H9 (cell line): ENCODE measurements at regions not wholly inside any gene's neighbourhood (a gene's known extent, or its start where the extent isn't known, plus 50 kb on each side); places are given as distances from the start of the nearest gene placed in this dataset.

Source experiments
- DNase-seq: peaks from one replicate; pipeline ENCODE4 v3.0.0-alpha.2; 2017
- H2AFZ ChIP-seq: one replicate; pipeline ENCODE4 v1.6.1; 2013; ENCODE audit warnings: mild to moderate bottlenecking, low read length, control low read depth, moderate library complexity
- H2AK5ac ChIP-seq: 2 replicates; pipeline ENCODE4 v1.6.1; 2013; ENCODE audit warnings: low read length, control low read depth, mixed read lengths; ENCODE audit not compliant: insufficient read length
- H2BK120ac ChIP-seq: one replicate; pipeline ENCODE4 v1.6.1; 2013; ENCODE audit warnings: low read depth, mild to moderate bottlenecking, low read length, control low read depth, inconsistent platforms; ENCODE audit not compliant: poor library complexity, severe bottlenecking
- H2BK12ac ChIP-seq: 2 replicates; pipeline ENCODE4 v1.6.1; 2013; ENCODE audit warnings: low read length, control low read depth, mixed read lengths, low read depth; ENCODE audit not compliant: insufficient read length
- H2BK15ac ChIP-seq: 2 replicates; pipeline ENCODE4 v1.6.1; 2013; ENCODE audit warnings: low read depth, low read length, control low read depth
- H2BK20ac ChIP-seq: one replicate; pipeline ENCODE4 v1.6.1; 2013; ENCODE audit warnings: low read depth, mild to moderate bottlenecking, low read length, control low read depth, inconsistent platforms; ENCODE audit not compliant: poor library complexity, severe bottlenecking
- H2BK5ac ChIP-seq: 2 replicates; pipeline ENCODE4 v1.6.1; 2013; ENCODE audit warnings: low read length, control low read depth, mixed read lengths; ENCODE audit not compliant: insufficient read length
- H3K14ac ChIP-seq: 2 replicates; pipeline ENCODE4 v1.6.1; 2013; ENCODE audit warnings: low read length, control low read depth; ENCODE audit not compliant: insufficient read depth
- H3K18ac ChIP-seq: 2 replicates; pipeline ENCODE4 v1.6.1; 2013; ENCODE audit warnings: low read depth, mild to moderate bottlenecking, mixed read lengths, low read length, control low read depth; ENCODE audit not compliant: insufficient read length
- H3K23ac ChIP-seq: 2 replicates; pipeline ENCODE4 v1.6.1; 2013; ENCODE audit warnings: low read length, control low read depth, mixed read lengths, low read depth; ENCODE audit not compliant: insufficient read length
- H3K23me2 ChIP-seq: 2 replicates; pipeline ENCODE4 v1.6.1; 2013; ENCODE audit warnings: low read depth, mild to moderate bottlenecking, mixed read lengths, low read length, control low read depth; ENCODE audit not compliant: insufficient read length, poor library complexity, severe bottlenecking
- H3K27ac ChIP-seq: 2 replicates; pipeline ENCODE4 v1.5.1; 2013; ENCODE audit warnings: low read length, control low read depth, mixed read lengths, low read depth; ENCODE audit not compliant: insufficient read length
- H3K27me3 ChIP-seq: 2 replicates; pipeline ENCODE4 v1.6.1; 2013; ENCODE audit warnings: low read length, control low read depth, inconsistent platforms; ENCODE audit not compliant: insufficient read depth
- H3K4ac ChIP-seq: 2 replicates; pipeline ENCODE4 v1.6.1; 2013; ENCODE audit warnings: low read depth, mild to moderate bottlenecking, control low read depth, inconsistent platforms, low read length, moderate library complexity
- H3K4me1 ChIP-seq: 2 replicates; pipeline ENCODE4 v1.6.1; 2013; ENCODE audit warnings: low read length, control low read depth, inconsistent platforms; ENCODE audit not compliant: insufficient read depth
- H3K4me2 ChIP-seq: 2 replicates; pipeline ENCODE4 v1.6.1; 2013; ENCODE audit warnings: low read length, control low read depth, mixed read lengths; ENCODE audit not compliant: insufficient read length, insufficient read depth
- H3K56ac ChIP-seq: 2 replicates; pipeline ENCODE4 v1.6.1; 2013; ENCODE audit warnings: low read depth, mild to moderate bottlenecking, mixed read lengths, low read length, control low read depth; ENCODE audit not compliant: insufficient read length
- H3K79me1 ChIP-seq: 2 replicates; pipeline ENCODE4 v1.6.1; 2013; ENCODE audit warnings: low read depth, mild to moderate bottlenecking, moderate library complexity, low read length, control low read depth, inconsistent platforms; ENCODE audit not compliant: insufficient read depth, poor library complexity, severe bottlenecking
- H3K79me2 ChIP-seq: 2 replicates; pipeline ENCODE4 v1.6.1; 2013; ENCODE audit warnings: low read length, control low read depth, inconsistent platforms; ENCODE audit not compliant: insufficient read depth
- H3K9ac ChIP-seq: 2 replicates; pipeline ENCODE4 v1.6.1; 2013; ENCODE audit warnings: low read length, control low read depth, mixed read lengths; ENCODE audit not compliant: insufficient read length; ENCODE audit errors: extremely low read depth
- H3K9me3 ChIP-seq: one replicate; pipeline ENCODE4 v1.6.1; 2013; ENCODE audit warnings: low read depth, low read length, inconsistent platforms; ENCODE audit not compliant: control insufficient read depth
- H3T11ph ChIP-seq: one replicate; pipeline ENCODE4 v1.6.1; 2013; ENCODE audit warnings: mild to moderate bottlenecking, low read length, control low read depth, inconsistent platforms
- H4K20me1 ChIP-seq: one replicate; pipeline ENCODE4 v1.6.1; 2013; ENCODE audit not compliant: control insufficient read depth, insufficient read length, insufficient read depth
- H4K5ac ChIP-seq: 2 replicates; pipeline ENCODE4 v1.6.1; 2013; ENCODE audit warnings: low read depth, mild to moderate bottlenecking, mixed read lengths, low read length, control low read depth; ENCODE audit not compliant: insufficient read length
- H4K8ac ChIP-seq: replicated peaks from 2 replicates; pipeline ENCODE4 v1.6.1; 2013; ENCODE audit warnings: low read length, control low read depth, mixed read lengths, low read depth; ENCODE audit not compliant: insufficient read length
- H4K91ac ChIP-seq: 2 replicates; pipeline ENCODE4 v1.6.1; 2013; ENCODE audit warnings: low read depth, mild to moderate bottlenecking, moderate library complexity, mixed read lengths, low read length, control low read depth; ENCODE audit not compliant: insufficient read length
- H3K27ac Mint-ChIP-seq, 3 experiments: 2 replicates in 2 of 3; 3 replicates in 1 of 3; pipeline ENCODE4 v1.8.0; 2020 to 2021; ENCODE audit warnings: mixed read lengths in 3 of 3, mild to moderate bottlenecking in 1 of 3, moderate library complexity in 1 of 3
- H3K27me3 Mint-ChIP-seq: 2 replicates; pipeline ENCODE4 v1.8.0; 2021; ENCODE audit warnings: low read depth, mild to moderate bottlenecking, moderate library complexity, mixed read lengths
- H3K36me3 Mint-ChIP-seq, 3 experiments: 2 replicates in 2 of 3; 3 replicates in 1 of 3; pipeline ENCODE4 v1.8.0; 2020 to 2021; ENCODE audit warnings: low read depth in 3 of 3, mixed read lengths in 3 of 3; ENCODE audit not compliant: insufficient read depth in 1 of 3
- H3K4me1 Mint-ChIP-seq, 2 experiments: 2 replicates each; pipeline ENCODE4 v1.8.0; 2020; ENCODE audit warnings: mixed read lengths in 2 of 2
- H3K4me3 Mint-ChIP-seq, 2 experiments: 2 replicates in 1 of 2; 3 replicates in 1 of 2; pipeline ENCODE4 v1.8.0; 2020 to 2021; ENCODE audit warnings: mild to moderate bottlenecking in 2 of 2, mixed read lengths in 2 of 2, moderate library complexity in 1 of 2
- H3K9me3 Mint-ChIP-seq, 2 experiments: 2 replicates in 1 of 2; 3 replicates in 1 of 2; pipeline ENCODE4 v1.8.0; 2020; ENCODE audit warnings: mild to moderate bottlenecking in 2 of 2, mixed read lengths in 2 of 2, moderate library complexity in 1 of 2
- WGBS: extraction: QIAGEN DNeasy Blood & Tissue Kit; methylation state at CpG from one replicate; pipeline ENCODE4 v1.1.7; 2013; ENCODE audit warnings: missing lambda C conversion rate, low lambda C conversion rate, mixed read lengths; ENCODE audit not compliant: insufficient read length; ENCODE audit errors: extremely low coverage; 5-methylcytosine and 5-hydroxymethylcytosine counted together
- TF ChIP-seq, protein P1 (sequence below): fragments of 200-600 bp; sonication (generic); conservative IDR thresholded peaks from 3 replicates; pipeline ENCODE4 v1.8.0; 2021; ENCODE audit warnings: antibody characterized with exemption, mild to moderate bottlenecking

DNA sequence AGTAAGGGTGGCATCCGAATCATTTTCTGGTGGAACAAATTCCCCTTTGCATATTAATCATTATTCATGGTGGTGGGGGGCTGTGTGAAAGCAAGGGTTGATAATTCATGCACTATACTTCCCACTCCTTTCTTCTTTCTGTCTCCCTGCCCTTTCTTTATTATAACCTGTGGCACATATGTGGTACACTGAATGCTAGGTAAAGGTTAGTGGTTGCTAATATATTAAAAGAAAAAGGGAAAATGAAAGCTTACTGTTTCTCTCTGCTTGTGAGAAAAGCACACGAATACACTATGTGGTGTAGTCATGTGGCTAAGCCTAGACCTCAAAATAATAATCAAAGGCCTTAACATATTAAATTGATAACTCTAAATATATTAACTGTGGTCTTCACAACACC lies 178.4 kb upstream of the RPS6KA3 start:
- no peaks in the 10 kb centered on the region for H3K27me3 ChIP-seq
- no peaks in the 10 kb centered on the region for H3K79me1 ChIP-seq
- Mint-ChIP-seq H3K27ac (no peak overlapping the region), H3K36me3 (peaks cover 0 to 3% (median 0%) of the 10 kb centered on the region in 3 experiments; a peak in 1 of 7 replicates), H3K4me3 (no peak overlapping the region), H3K9me3 (peaks cover 52 to 59% of the 10 kb centered on the region in 2 experiments), H3K27me3 (no peaks in the 10 kb centered on the region; the same call in none of the 2 replicates), H3K4me1 (no peaks in the 10 kb centered on the region)
- no peak overlapping the region for H4K5ac ChIP-seq
- H4K91ac ChIP-seq: no peak overlapping the region
- H3K9ac ChIP-seq: no peak overlapping the region
- no peak overlapping the region for H3K4me2 ChIP-seq
- no peak overlapping the region for H2BK15ac ChIP-seq
- H3K79me2 ChIP-seq: no peaks in the 10 kb centered on the region
- no peak overlapping the region for H3K14ac ChIP-seq
- H2BK12ac ChIP-seq: no peak overlapping the region
- no peaks in the 10 kb centered on the region for H3K4me1 ChIP-seq
- no CpG with 5 or more reads among the region's 2 CpGs for WGBS
- H3K23me2 ChIP-seq: no peaks in the 10 kb centered on the region
- H2AK5ac ChIP-seq: no peak overlapping the region
- no peak overlapping the region for H3T11ph ChIP-seq
- no peak overlapping the region for H3K27ac ChIP-seq
- no peak overlapping the region for H3K4ac ChIP-seq
- TF ChIP-seq, protein P1, sequence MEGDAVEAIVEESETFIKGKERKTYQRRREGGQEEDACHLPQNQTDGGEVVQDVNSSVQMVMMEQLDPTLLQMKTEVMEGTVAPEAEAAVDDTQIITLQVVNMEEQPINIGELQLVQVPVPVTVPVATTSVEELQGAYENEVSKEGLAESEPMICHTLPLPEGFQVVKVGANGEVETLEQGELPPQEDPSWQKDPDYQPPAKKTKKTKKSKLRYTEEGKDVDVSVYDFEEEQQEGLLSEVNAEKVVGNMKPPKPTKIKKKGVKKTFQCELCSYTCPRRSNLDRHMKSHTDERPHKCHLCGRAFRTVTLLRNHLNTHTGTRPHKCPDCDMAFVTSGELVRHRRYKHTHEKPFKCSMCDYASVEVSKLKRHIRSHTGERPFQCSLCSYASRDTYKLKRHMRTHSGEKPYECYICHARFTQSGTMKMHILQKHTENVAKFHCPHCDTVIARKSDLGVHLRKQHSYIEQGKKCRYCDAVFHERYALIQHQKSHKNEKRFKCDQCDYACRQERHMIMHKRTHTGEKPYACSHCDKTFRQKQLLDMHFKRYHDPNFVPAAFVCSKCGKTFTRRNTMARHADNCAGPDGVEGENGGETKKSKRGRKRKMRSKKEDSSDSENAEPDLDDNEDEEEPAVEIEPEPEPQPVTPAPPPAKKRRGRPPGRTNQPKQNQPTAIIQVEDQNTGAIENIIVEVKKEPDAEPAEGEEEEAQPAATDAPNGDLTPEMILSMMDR: no peak
- no peak overlapping the region for H3K56ac ChIP-seq
- no peak overlapping the region for H2BK5ac ChIP-seq
- no peaks in the 10 kb centered on the region for H4K20me1 ChIP-seq
- no peak overlapping the region for H2BK20ac ChIP-seq
- H2AFZ ChIP-seq: no peak overlapping the region
- no peak for DNase-seq
- no peak overlapping the region for H3K23ac ChIP-seq
- H3K18ac ChIP-seq: no peak overlapping the region
- H2BK120ac ChIP-seq: no peak overlapping the region
- peaks cover 37% of the 10 kb centered on the region for H3K9me3 ChIP-seq
- no peak overlapping the region for H4K8ac ChIP-seq
